HG03378 (cell line): ENCODE measurements at regions not wholly inside any gene's neighbourhood (a gene's known extent, or its start where the extent isn't known, plus 50 kb on each side); places are given as distances from the start of the nearest gene placed in this dataset.

ENCODE experiments used
- ATAC-seq: cut with Tn5 transposase; IDR thresholded peaks from one replicate; pipeline ENCODE4 v1.9.1; 2021; ENCODE audit warnings: mild to moderate bottlenecking, moderate library complexity; ENCODE audit not compliant: unreplicated experiment

DNA sequence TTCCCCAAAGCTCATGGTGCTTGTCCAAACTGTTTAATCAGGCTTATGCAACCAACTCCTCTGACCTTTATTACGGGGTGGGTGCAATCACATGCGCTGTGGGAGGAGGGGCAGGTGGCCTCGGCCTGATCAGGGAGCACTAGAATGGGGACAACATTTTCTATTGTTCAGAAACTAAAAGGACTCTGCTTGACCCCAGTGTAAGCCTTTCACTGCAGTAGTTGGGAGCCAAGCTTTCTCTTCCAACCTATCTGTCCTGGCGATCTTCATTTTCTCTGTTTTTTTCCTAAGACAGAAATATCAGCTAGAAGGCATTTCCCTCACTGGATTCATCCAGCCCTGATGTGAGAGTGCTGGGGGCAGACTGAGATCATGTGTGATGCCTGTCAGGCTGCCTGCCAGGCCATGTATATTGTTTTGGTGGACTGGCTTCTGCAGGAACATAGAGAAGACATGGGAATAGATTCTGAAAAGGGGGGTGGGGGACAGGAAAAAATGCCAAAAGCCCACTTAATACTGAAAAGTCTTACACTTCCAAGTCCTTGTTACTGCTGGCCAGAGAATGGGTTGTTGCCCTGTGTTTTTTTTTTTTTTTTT is 627.0 kb upstream of the TBL1XR1 start:
- no peak for ATAC-seq

DNA sequence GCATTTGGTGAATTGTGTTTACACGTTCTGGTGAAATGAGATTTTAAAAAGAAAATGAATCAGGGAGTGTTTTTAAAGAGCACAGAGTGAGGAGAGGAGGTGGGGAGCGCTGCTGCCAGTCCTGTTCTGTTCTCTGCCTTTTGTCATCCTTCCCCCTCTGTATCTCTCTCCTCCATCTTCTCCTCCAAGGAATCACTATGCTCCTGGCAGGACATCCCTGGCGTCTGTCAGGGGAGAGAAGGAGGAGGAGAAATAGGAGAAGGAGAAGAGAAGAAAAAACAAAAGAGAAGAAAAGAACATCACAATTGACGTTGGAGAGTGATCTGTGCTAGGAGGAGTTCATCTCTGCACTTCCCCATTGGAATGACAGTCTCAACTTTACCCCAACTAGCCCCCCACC is 627.6 kb upstream of the TBL1XR1 start:
- ATAC-seq: no peak

DNA sequence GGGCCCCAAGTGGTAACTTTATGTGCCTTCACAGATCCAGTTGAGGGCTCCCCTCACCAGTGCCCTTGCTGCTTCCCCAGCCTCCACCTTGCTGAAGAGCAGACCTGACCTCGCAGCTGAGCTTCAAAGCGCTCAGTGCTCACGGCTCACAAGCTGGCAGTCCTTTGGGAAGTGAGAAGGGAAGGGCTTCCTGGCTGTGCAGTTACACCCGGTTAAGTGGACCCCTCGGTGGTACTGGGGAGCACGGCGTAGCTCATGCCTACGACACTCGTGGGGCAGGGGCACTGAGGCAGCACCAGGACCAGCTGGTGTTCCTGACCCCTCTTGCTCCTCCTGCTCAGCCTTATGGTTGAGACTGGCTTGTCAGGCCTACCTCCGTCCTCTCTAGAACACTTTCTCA is 629.0 kb upstream of the TBL1XR1 start:
- no peak for ATAC-seq

DNA sequence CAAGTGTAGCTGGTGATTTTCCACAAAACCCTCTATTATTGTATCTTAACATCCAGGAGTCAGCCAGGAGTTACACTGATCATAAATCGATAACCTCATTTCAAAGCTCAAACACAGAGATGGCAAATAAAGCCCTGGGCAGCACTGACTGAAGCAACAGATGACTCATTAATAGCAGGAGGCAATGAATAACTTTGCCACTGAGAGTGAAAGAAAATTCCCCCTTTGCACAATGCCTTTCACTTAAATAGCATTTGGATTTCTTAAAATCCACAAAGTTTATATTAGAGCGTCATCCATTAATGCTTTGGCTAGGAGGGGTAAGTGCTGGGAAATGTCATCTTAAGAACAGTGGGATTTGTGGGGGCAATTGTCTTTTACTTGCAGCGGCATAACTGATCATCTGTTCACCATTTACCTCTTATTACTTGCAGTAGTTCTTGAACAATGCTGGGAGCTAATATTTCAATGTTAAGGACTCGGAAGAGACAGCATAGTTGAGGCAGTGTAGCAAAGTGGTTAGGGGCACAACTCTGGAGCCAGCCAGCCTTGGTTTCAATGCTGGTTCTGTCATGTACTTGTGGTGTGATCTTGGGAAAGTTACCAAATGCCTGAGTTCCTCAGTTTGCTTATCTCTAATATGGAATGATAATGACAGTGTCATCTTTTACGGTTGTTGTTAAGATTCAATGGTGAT is 630.4 kb upstream of the TBL1XR1 start:
- peak; percentile 89 for ATAC-seq

DNA sequence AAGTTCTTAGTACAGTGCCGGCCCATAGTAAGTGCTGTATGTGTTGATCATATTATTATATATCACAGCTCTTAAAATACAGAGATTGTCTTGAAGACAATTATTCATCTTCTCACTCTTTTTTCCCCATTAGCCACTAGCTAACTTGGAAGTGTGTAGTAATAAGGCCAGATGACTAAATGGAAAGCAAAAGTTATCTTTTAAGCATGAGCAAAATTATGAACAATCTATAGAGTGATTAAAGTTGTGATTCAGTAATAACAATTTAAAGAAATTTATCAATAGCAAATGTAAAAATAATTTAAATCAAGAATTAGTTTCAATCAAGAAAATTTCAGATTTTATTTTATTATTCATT is 630.9 kb upstream of the TBL1XR1 start:
- no peak for ATAC-seq

DNA sequence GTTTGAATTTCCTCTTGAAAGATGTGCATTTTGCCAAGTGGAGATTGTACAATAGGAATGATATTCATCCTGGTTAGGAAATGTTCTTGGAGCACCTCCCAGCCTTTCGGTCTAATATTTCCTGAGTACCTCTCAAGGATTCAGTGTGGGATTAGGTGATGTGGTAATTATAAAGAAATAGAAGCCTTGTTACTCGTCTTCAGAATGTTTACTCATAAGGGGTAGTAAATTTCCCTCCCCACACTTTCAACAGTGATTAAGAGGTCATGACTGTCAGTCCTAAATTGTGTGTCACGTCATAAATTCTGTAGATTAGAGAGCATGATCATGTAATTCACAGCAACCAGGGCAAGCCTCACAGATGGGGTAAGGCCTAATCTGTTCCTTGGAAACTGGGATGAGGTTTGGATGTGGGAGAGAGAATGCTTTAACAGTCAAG is 633.1 kb upstream of the TBL1XR1 start:
- no peak for ATAC-seq

DNA sequence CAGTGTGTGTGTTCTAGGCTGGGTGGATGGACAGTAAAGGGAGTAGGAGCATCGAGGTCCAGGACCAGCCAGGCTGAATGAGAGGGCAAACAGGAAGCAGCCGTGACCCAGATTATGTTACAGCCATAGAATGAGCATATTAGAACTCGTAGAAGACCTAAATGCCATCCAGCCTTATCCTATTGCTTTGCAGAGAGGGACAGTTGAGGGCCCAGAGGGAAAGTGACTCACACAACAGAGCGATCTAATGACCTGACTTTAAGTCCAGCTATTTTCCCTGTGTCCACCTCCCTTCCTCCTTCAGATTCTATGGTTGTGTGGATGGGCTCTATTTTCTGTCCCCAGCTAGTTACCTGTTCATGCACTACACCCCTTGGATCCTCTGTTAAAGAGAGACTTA is 634.1 kb upstream of the TBL1XR1 start:
- no peak for ATAC-seq

DNA sequence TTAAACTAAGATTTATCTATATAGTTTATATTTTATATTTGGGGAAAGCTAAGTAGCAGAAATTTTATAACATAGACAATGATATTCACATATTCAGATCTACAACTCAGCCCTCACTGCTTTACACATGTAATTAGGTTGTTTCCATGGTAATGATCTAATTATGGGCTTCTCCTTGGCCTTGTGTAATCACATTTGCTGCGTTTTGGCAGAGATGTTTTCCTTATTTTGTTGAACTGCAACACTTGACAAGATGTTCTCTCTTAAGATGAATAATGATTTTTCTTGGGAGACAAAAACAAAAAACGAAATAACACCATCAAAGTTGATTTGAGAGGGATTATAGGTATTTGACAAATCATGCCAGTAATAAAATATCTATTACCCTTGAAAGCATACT is 635.6 kb upstream of the TBL1XR1 start:
- ATAC-seq: no peak

DNA sequence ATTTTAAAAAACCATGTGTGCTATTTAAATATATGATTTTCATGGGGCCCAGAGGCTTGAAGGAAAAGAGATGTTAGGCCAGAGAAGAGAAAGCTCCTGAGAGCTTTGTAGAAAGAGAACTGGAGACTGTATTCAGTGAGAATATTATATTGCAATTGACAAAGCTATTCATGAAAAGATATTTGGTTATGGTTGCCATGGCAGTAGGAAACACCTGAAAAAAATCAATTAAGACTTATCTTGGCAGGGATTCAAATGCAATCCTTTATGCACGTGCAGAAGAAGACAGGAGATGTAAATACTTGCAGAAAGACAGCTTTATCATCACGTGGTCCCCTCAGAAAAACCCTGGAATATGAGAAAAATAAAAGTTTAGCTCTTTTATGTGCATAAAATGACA is 636.0 kb upstream of the TBL1XR1 start:
- no peak for ATAC-seq

DNA sequence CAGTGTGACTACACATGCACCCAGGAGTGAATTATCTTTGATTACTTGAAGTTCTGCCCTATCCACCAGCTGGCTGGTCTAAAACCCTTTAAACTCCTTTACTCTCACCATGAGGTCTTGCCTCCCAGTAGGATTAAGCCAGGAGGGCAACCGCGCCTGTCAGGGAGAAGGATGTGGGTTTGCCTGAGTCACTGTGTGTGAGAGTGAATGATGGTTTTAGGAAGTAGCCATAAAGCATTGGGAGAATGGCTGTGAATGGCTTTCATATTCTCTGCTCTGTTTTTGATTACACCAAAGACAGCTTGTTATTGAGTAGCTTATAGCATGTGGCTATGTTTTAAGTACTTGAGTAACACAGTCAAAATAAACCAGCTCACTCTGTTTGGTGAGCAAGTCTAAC is 637.7 kb upstream of the TBL1XR1 start:
- ATAC-seq: no peak

DNA sequence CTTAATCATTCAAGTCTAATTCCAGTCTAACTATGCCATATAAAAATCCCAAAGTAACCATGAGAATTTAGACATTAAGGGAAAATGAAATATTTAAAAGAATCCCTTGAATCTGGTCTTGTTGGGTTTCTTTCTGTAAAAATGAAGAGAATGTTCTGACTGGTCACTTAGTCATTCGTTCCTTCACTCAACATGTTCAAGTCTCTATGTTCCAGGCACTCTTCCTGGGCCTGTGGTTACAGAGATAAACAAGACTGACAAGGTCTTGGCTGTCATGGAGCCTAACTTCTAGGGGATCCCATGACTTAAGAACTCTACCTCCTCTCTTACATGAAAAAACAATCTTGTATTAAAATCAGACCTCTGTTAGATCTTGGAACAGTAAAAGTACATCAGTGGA is 638.6 kb upstream of the TBL1XR1 start:
- ATAC-seq: no peak

DNA sequence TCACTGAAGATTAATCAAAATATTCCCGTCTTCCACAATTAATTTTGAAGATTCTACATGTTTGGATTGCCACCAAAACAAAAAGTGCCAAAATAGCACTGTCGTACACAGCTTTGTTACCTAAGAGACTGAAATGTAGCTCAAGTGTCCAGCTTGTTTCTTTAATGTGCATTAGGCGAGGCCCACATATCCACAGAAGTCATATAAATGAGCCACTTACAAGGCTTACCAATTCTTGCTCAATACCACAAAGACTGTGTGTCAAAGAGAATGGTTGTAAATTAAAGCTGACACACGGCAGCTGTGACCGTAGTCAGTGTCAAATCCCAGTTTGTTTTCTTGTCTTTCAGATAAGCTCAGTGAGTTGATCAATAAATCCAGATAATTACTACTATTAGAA is 639.4 kb upstream of the TBL1XR1 start:
- no peak for ATAC-seq

DNA sequence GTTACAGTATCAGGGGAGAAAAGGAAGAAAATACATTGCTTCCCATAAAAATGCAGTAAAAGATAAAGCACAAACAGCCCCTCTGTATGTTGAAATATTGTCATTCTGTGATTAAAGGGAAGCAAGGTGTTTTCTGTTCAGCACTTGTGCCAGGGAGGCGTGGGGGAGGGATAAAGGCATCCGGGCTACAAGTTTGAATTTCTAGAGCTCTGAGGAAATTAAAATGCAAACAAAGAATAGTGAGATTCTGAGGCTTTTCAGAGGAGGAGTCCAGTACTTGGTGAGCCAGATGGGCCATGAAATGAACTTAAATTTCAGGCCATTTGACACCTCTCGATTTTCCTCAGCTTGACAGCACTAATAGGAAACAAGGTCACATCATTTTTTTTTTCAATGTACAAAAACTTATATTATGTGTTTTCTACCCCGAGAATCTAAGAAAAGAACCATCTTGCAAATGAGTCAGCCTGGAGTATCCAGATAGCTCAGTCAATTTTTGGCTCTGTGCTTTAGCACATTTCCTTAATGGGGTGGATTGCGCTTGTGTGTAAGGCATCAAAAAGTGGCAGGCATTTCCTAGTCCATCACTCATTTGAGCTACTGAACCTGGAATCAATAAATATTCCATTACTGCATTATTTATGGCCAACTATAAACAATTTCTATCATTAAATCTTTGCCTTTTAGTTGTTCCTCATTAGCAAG is 640.8 kb upstream of the TBL1XR1 start:
- ATAC-seq: no peak

DNA sequence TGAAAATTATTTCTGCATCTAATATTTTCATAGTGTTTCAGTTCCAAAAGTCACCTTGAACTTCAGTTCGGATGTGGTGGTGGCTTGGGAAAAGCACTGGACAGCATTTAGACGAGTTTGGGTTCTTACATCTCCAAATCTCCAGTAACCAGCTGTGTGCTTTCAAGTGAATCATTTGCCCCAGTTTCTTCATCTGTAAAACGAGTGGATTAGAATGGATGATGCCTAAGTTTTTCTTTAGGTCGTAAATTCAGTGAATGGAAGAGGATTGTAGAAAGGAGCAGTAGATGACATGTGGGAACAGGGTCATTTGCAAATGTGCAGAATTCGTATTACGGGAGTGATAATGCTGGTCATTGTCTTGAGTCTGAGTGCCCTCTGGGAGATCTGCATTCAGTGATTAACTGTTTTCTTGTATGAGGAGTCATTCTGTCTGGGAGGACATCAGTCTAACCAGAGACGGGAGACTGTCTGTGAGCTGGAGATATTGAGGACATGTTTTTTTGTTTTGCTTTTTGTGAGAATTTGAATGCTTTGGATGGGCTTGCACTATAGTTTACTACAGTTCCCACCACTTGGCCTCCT is 641.6 kb upstream of the TBL1XR1 start:
- ATAC-seq: no peak

DNA sequence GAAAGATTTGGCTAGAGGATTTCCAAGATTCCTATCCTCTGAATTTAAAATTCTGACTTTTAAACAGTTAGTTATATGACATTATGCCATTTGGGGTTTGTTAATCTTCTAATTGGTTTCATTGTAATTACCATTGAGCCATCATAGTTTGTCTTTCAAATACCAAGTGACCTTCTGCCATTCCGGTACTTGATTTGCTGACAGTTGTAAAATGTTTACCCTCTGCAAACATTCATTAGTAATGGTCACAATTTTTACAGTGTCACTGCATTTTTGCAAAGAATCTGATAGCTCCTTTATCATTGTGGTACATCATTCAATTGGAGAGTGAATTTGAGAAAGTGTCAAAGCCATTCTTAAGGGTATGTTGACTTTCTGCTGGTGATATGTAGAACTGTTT is 645.0 kb upstream of the TBL1XR1 start:
- ATAC-seq: no peak

DNA sequence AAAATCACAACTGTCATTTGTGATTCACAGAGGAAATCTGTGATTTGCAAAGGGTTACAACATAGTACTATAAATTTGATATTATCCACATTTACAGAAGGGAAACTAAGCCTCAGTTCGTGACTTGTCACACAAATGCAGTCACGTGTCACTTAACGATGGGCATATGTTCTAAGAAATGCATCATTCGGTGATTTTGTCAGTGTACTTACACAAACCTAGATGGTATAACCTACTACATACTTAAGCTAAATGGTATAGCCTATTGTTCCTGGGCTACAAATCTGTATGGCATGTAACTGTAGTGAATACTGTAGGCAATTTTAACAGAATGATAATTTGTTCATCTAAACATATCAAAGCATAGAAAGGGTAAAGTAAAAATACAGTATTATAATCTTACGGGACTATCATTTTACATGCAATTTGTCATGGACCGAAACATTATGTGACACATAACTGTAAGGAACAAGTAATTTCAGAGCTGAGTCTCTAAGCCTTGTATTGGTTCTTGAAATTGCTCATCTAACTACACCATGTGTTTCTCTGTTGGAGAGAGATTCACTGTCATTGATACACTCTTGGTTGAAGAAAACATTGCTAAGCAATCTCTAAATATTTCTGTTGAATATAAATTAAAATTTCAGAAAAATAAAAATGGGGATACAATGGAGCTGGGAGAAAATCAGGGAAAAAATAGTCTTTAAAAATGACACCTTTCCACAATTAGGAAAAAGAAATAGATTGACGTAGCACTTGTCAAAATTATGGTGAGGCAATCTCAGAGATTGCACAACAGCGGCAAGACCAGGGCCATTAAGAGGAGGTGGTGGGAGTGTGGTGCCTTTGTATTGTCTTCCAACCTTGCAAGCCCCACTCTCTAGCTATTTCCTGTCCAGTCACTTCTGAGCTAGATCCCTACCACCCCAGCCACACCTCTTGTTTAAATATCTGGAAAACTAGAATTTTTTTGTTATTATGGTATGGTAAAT is 645.8 kb upstream of the TBL1XR1 start:
- no peak for ATAC-seq

DNA sequence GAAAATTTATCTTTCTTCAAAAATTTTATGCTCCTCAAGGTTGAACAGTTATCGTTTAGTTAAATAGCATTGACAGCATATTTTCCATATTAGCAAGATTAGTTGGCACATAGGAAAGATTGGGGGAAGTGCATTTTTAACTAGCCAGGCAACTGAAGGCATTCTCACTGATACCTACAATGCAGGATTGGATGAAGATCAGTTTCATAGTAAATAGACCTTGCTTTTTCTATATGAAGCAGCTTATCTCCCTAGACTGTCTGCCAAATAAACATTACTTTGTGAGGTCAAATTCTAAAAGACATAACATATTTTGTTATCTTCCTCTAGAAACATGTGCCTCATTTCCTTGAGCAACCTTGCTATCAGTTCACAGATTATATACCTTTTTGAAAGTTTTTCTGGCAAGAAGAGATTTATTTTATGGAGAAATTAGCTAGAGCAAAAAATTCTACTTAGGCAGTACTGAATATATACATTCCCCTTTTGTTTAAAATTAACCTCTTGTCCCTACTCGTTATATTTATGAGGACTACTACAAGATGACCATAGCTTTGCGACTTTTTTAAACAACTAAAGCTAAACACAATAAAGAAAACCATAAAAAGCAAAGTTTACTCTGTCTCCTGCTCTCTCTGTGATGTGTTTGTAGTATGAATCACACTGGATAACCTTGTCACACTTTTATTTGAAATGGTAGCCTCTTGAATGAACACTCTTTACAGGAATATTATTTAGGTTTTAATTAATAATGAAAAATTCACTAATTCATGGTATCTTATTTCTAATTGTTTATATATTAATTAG is 654.9 kb upstream of the TBL1XR1 start:
- ATAC-seq: no peak

DNA sequence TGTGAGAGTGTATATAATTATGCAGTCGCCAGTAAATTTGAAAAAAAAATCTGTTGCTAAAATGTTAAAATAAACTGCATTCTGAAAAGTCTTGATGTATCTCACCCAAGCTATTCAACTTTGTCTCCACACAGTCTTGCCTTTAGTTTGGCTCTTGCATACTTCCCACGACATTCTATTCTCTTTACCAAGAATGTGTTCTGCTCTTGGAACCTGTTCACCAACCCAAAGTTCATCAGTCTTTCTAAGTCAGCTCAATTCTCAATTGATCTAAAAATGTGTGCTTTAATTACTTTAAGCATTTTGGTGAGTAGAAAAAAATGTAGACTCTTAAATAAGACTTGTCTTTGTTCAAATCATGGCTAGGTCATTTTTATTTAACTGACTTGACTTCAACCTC is 657.7 kb upstream of the TBL1XR1 start:
- ATAC-seq: no peak

DNA sequence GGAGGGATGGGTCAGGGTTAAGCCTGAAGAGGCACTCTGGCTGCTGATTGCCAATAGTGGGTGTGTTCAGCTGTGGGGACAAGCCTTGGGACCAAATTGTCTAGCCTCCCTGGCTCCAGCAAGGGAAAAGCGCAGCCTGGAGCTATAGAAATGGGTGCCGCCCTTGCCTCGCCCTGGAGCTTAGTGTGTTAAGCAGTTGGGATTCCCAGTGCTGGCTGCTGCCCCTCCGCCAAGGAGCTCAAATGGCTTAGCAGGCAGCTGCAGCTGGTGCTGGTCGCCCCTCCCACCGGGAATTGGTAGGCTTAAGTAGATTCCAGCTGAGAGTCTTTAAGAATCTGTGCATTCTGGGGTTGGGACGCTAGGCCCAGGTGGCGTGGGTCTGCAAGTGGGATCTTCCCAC is 662.9 kb upstream of the TBL1XR1 start:
- ATAC-seq: no peak

DNA sequence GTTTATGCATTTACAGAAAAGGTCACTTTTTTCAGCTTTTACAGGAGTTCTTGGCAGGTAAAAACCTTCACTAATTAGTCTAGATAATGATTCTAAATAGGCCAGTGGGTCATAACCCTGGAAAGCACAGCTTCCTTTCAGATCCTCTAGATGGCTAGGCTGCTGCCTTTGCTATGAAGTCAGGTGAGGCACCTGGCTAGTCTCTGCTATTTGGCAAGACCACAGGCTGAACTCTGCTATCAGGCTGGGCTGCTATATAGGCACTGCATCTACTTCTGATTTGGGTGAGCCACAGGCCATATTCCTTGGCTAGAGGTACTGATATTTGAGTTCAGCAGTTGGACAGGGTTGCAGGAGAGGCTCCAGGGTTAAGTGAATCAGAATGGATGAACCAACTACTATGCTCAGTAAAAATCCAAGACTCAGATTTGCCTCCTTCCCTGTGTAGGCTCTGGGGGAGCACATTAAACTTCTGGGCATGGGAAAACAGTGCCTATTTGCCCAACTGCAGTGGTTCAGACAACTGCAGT is 665.7 kb upstream of the TBL1XR1 start:
- no peak for ATAC-seq
